ENCODE measurements at regions not wholly inside any gene's neighbourhood (a gene's known extent, or its start where the extent isn't known, plus 50 kb on each side); places are given as distances from the start of the nearest gene placed in this dataset.

GRCh38 chr13:20301403-20302071 is 69.4 kb upstream of the GJB6 start:
- Histone ChIP-seq H4K20me1 (ENCODE audit: control insufficient read depth, extremely low read depth, insufficient read depth, low read length) (no peaks in the 10 kb centered on the region), H3K27ac (ENCODE audit: control insufficient read depth, insufficient read depth, low read length) (no peak overlapping the region), H3K79me2 (ENCODE audit: control insufficient read depth, insufficient read depth, low read length) (no peaks in the 10 kb centered on the region), H3K9ac (ENCODE audit: control insufficient read depth, extremely low read depth, insufficient read depth, low read length) (no peak overlapping the region), H3K4me2 (ENCODE audit: control insufficient read depth, extremely low read depth, insufficient read depth, low read depth, low read length) (no peak overlapping the region), H3K27me3 (ENCODE audit: control insufficient read depth, extremely low read depth, insufficient read depth, low read length) (no peaks in the 10 kb centered on the region), H2AFZ (ENCODE audit: control insufficient read depth, low read length) (no peak overlapping the region), H3K9me1 (ENCODE audit: control insufficient read depth, extremely low read depth, insufficient read depth, low read length) (no peaks in the 10 kb centered on the region), H3K9me3 (ENCODE audit: control insufficient read depth, low read depth, low read length) (no peaks in the 10 kb centered on the region), H3K4me1 (ENCODE audit: control insufficient read depth, extremely low read depth, insufficient read depth, low read length) (peaks cover 16% of the 10 kb centered on the region), H3K4me3 (ENCODE audit: control insufficient read depth in 2 of 3, extremely low read depth in 1 of 3, insufficient read depth in 2 of 3, low read depth in 1 of 3, low read length in 3 of 3) (no peak overlapping the region), H3K36me3 (ENCODE audit: control insufficient read depth in 2 of 2, extremely low read depth in 1 of 2, insufficient read depth in 2 of 2, low read length in 2 of 2) (no peaks in the 10 kb centered on the region)
- TF ChIP-seq EZH2 (IDR thresholded peaks at IDR 0.05; ENCODE audit: low read length) = no peak
- TF ChIP-seq, protein P1, sequence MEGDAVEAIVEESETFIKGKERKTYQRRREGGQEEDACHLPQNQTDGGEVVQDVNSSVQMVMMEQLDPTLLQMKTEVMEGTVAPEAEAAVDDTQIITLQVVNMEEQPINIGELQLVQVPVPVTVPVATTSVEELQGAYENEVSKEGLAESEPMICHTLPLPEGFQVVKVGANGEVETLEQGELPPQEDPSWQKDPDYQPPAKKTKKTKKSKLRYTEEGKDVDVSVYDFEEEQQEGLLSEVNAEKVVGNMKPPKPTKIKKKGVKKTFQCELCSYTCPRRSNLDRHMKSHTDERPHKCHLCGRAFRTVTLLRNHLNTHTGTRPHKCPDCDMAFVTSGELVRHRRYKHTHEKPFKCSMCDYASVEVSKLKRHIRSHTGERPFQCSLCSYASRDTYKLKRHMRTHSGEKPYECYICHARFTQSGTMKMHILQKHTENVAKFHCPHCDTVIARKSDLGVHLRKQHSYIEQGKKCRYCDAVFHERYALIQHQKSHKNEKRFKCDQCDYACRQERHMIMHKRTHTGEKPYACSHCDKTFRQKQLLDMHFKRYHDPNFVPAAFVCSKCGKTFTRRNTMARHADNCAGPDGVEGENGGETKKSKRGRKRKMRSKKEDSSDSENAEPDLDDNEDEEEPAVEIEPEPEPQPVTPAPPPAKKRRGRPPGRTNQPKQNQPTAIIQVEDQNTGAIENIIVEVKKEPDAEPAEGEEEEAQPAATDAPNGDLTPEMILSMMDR (optimal IDR thresholded peaks at IDR 0.05 in 1 of 3, IDR thresholded peaks at IDR 0.05 in 1 of 3, conservative IDR thresholded peaks at IDR 0.05 in 1 of 3; ENCODE audit: extremely low read depth in 1 of 3, insufficient read depth in 2 of 3, low read length in 3 of 3) = no peak
- DNase-seq (ENCODE audit: low read depth, low spot score) (no peak), FAIRE-seq (no peak)
- dilution Hi-C loops (cut with MboI; ENCODE audit: extremely low pct_ligation_motif_present, low sequenced_read_pairs) = no loop called here

DNA sequence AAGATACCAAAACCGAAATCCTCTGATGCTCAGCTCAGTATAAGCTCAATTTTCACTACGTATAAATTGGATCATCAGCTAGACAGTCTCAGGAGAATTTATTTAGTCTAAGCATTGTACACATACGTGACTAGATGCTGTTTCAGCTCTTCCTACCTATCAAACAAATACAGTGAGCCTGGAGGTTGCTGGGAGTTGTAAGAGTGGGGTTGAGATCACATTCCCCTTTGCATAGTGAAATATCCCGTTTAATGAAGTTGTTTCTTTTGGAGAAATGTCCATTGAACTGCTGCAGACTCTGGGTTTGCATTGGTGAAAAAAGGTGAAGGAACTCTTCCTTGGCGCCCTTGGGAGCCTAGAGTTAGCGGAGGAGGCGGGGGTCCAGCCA is 68.9 kb upstream of the GJB6 start:
- no peak for FAIRE-seq
- H3K4me2 ChIP-seq (ENCODE audit: control insufficient read depth, extremely low read depth, insufficient read depth, low read depth, low read length) = no peak overlapping the region
- no peak overlapping the region for H3K4me3 ChIP-seq (ENCODE audit: control insufficient read depth in 2 of 3, extremely low read depth in 1 of 3, insufficient read depth in 2 of 3, low read depth in 1 of 3, low read length in 3 of 3)
- no peak for DNase-seq (ENCODE audit: low read depth, low spot score)
- H3K9me3 ChIP-seq (ENCODE audit: control insufficient read depth, low read depth, low read length) = no peaks in the 10 kb centered on the region
- dilution Hi-C loops (cut with MboI; ENCODE audit: extremely low pct_ligation_motif_present, low sequenced_read_pairs) = no loop called here
- no peak overlapping the region for H2AFZ ChIP-seq (ENCODE audit: control insufficient read depth, low read length)
- H3K27me3 ChIP-seq (ENCODE audit: control insufficient read depth, extremely low read depth, insufficient read depth, low read length) = no peaks in the 10 kb centered on the region
- H4K20me1 ChIP-seq (ENCODE audit: control insufficient read depth, extremely low read depth, insufficient read depth, low read length) = no peaks in the 10 kb centered on the region
- H3K9ac ChIP-seq (ENCODE audit: control insufficient read depth, extremely low read depth, insufficient read depth, low read length) = no peak overlapping the region
- no peaks in the 10 kb centered on the region for H3K79me2 ChIP-seq (ENCODE audit: control insufficient read depth, insufficient read depth, low read length)
- peaks cover 16% of the 10 kb centered on the region for H3K4me1 ChIP-seq (ENCODE audit: control insufficient read depth, extremely low read depth, insufficient read depth, low read length)
- no peak overlapping the region for H3K27ac ChIP-seq (ENCODE audit: control insufficient read depth, insufficient read depth, low read length)
- no peak for TF ChIP-seq EZH2 (IDR thresholded peaks at IDR 0.05; ENCODE audit: low read length)
- TF ChIP-seq, protein P1 (optimal IDR thresholded peaks at IDR 0.05 in 1 of 3, IDR thresholded peaks at IDR 0.05 in 1 of 3, conservative IDR thresholded peaks at IDR 0.05 in 1 of 3; ENCODE audit: extremely low read depth in 1 of 3, insufficient read depth in 2 of 3, low read length in 3 of 3) = no peak
- no peaks in the 10 kb centered on the region for H3K9me1 ChIP-seq (ENCODE audit: control insufficient read depth, extremely low read depth, insufficient read depth, low read length)
- no peaks in the 10 kb centered on the region for H3K36me3 ChIP-seq (ENCODE audit: control insufficient read depth in 2 of 2, extremely low read depth in 1 of 2, insufficient read depth in 2 of 2, low read length in 2 of 2)

Measured in keratinocyte (primary cell).